ENCODE measurements at regions not wholly inside any gene's neighbourhood (a gene's known extent, or its start where the extent isn't known, plus 50 kb on each side); places are given as distances from the start of the nearest gene placed in this dataset.
"Not testable (repeated sequence)": the region's sequence is repeated elsewhere in the genome, so short reads cannot be mapped to it uniquely, and the experiment has no call there.

DNA sequence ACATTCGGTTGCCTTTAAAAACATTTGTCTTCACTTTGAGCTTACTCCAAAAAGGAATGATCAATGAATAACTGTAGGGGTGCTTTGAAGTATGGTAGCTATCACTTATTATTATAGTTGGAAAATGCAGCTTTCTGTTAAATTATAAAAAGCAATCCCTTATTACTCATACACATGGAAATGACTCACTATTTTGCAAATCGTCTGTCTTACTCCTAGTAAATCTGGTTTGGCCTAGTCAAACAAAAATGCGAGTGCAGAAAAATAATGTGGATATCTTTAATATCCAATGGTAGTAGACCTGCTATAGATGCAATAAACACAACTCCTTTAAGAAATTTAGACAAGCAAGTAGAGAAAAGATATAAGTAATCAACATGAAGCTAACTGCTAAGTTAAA, 112.5 kb downstream of the ZIC1 start:
- H3K9me3 ChIP-seq = peaks cover 0 to 22% (median 3%) of the 10 kb centered on the region in 8 donors
- 70 to 89% (median 84%) methylated on average over 3 of the region's 3 CpGs for WGBS, 5 donors
- H3K27ac ChIP-seq = no peak overlapping the region
- no peak overlapping the region for H3K4me3 ChIP-seq
- H3K4me1 ChIP-seq = no peaks in the 10 kb centered on the region
- no peaks in the 10 kb centered on the region for H3K36me3 ChIP-seq
- no peak for TF ChIP-seq POLR2AphosphoS5 (IDR thresholded peaks at IDR 0.05)
- no peak for TF ChIP-seq POLR2A (IDR thresholded peaks at IDR 0.05)
- TF ChIP-seq, protein P1, sequence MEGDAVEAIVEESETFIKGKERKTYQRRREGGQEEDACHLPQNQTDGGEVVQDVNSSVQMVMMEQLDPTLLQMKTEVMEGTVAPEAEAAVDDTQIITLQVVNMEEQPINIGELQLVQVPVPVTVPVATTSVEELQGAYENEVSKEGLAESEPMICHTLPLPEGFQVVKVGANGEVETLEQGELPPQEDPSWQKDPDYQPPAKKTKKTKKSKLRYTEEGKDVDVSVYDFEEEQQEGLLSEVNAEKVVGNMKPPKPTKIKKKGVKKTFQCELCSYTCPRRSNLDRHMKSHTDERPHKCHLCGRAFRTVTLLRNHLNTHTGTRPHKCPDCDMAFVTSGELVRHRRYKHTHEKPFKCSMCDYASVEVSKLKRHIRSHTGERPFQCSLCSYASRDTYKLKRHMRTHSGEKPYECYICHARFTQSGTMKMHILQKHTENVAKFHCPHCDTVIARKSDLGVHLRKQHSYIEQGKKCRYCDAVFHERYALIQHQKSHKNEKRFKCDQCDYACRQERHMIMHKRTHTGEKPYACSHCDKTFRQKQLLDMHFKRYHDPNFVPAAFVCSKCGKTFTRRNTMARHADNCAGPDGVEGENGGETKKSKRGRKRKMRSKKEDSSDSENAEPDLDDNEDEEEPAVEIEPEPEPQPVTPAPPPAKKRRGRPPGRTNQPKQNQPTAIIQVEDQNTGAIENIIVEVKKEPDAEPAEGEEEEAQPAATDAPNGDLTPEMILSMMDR (IDR thresholded peaks at IDR 0.05 in 8 of 11, conservative IDR thresholded peaks at IDR 0.05 in 3 of 11) = no peak
- H3K27me3 ChIP-seq (replicated peaks in 1 of 7) = no peaks in the 10 kb centered on the region
- intact Hi-C loops (cut with DNase I; ENCODE audit: low total_unique reads) = no loop called here
- no peak for DNase-seq

DNA sequence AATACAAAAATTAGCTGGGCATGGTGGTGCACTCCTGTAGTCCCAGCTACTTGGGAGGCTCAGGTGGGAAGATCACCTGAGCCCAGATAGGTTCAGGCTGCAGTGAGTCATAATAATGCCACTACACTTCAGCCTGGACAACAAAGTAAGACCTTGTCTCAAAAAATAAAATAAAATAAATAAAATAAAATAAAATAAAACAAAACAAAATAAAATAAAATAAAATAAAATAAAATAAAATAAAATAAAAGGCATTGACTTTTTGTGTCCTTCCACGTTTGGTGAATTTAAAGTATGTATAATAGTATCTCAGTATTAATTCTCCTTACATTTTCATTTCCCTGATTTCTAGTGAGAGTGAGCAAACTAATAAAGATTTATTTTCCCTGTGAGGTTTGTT, 113.6 kb downstream of the ZIC1 start:
- H3K36me3 ChIP-seq; DNase-seq; intact Hi-C loops (cut with DNase I; ENCODE audit: low total_unique reads); H3K27me3 ChIP-seq (replicated peaks in 1 of 7); H3K4me1 ChIP-seq; H3K27ac ChIP-seq; H3K4me3 ChIP-seq: not testable (repeated sequence)
- 54 to 66% (median 63%) methylated on average over 1 of the region's 1 CpG for WGBS, 5 donors
- H3K9me3 ChIP-seq = peaks cover 0 to 30% (median 10%) of the 10 kb centered on the region in 8 donors

DNA sequence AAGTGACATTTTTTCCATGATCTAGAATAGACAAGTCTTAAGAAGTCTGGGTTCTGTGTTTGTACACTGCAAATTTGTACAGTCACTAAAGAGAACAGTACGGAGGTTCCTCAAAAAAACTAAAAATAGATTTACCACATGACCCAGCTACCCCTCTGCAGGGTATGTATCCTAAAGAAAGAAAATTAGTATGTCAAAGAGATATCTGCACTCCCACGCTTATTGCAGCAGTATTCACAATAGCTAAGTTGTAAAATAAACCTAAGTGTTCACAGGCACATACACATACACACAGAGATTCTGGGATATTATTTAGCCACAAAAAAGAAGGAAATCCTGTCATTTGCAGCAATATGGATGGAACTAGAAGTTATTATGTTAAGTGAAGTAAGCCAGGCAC, 120.4 kb downstream of the ZIC1 start:
- Histone ChIP-seq H3K4me1 (no peaks in the 10 kb centered on the region), H3K9me3 (peaks cover 0 to 22% (median 12%) of the 10 kb centered on the region in 8 donors), H3K27me3 (replicated peaks in 1 of 7) (no peaks in the 10 kb centered on the region), H3K27ac (no peak overlapping the region), H3K36me3 (no peaks in the 10 kb centered on the region), H3K4me3 (no peak overlapping the region)
- no peak for DNase-seq
- intact Hi-C loops (cut with DNase I; ENCODE audit: low total_unique reads) = no loop called here
- 46 to 53% (median 51%) methylated on average over 2 of the region's 2 CpGs for WGBS, 5 donors
- TF ChIP-seq, protein P1 (IDR thresholded peaks at IDR 0.05 in 8 of 11, conservative IDR thresholded peaks at IDR 0.05 in 3 of 11) = no peak
- TF ChIP-seq POLR2AphosphoS5 (IDR thresholded peaks at IDR 0.05) (no peak), POLR2A (IDR thresholded peaks at IDR 0.05) (no peak)

DNA sequence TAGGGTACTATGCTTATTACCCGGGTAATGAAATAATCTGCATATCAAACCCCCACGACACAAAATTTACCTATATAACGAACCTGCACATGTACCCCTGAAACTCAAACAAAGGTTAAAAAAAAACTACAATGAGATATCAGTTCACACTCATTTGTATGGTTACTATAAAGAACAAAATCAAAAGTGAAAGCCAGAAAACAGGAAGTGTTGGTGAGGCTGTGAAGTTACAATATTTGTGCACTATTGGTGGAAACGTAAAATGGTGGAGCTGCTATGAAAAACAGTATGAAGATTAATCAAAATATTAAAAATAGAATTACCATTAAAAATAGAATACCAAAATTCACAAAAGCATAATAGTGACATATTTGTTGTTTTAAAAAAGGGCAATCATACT, 128.9 kb downstream of the ZIC1 start:
- H3K4me3 ChIP-seq = no peak overlapping the region
- H3K27me3 ChIP-seq (replicated peaks in 1 of 7) = no peaks in the 10 kb centered on the region
- intact Hi-C loops (cut with DNase I; ENCODE audit: low total_unique reads) = no loop called here
- TF ChIP-seq POLR2A (IDR thresholded peaks at IDR 0.05) (no peak), POLR2AphosphoS5 (IDR thresholded peaks at IDR 0.05) (no peak)
- TF ChIP-seq, protein P1 (IDR thresholded peaks at IDR 0.05 in 8 of 11, conservative IDR thresholded peaks at IDR 0.05 in 3 of 11) = no peak
- no peak overlapping the region for H3K27ac ChIP-seq
- peaks cover 0 to 42% (median 38%) of the 10 kb centered on the region in 8 donors for H3K9me3 ChIP-seq
- 76 to 85% (median 79%) methylated on average over 4 of the region's 4 CpGs for WGBS, 5 donors
- no peak for DNase-seq
- H3K4me1 ChIP-seq = no peaks in the 10 kb centered on the region
- no peaks in the 10 kb centered on the region for H3K36me3 ChIP-seq

DNA sequence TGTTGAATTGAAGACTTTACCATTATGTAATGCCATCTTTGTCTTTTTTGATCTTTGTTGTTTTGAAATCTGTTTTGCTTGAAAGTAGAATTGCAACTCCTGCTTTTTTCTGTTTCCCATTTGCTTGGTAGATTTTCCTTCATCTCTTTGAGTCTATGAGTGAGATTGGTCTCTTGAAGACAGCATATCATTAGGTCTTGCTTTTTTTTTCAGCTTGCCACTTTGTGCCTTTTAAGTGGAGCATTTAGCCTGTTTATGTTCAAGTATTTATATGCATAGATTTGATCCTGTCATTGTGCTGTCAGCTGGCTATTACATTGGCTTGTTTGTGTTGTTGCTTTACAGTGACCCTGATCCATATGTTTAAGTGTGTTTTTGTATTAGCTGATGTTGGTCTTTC, 131.8 kb downstream of the ZIC1 start:
- DNase-seq = no peak
- TF ChIP-seq, protein P1 (IDR thresholded peaks at IDR 0.05 in 8 of 11, conservative IDR thresholded peaks at IDR 0.05 in 3 of 11) = no peak
- no peak for TF ChIP-seq POLR2AphosphoS5 (IDR thresholded peaks at IDR 0.05)
- TF ChIP-seq POLR2A (IDR thresholded peaks at IDR 0.05) = no peak
- no peaks in the 10 kb centered on the region for H3K27me3 ChIP-seq (replicated peaks in 1 of 7)
- H3K9me3 ChIP-seq = peaks cover 0 to 42% (median 38%) of the 10 kb centered on the region in 8 donors
- intact Hi-C loops (cut with DNase I; ENCODE audit: low total_unique reads) = no loop called here
- no peak overlapping the region for H3K4me3 ChIP-seq
- no peak overlapping the region for H3K27ac ChIP-seq
- no peaks in the 10 kb centered on the region for H3K36me3 ChIP-seq
- no peaks in the 10 kb centered on the region for H3K4me1 ChIP-seq
